ENCODE measurements at regions not wholly inside any gene's neighbourhood (a gene's known extent, or its start where the extent isn't known, plus 50 kb on each side); places are given as distances from the start of the nearest gene placed in this dataset.
"Not testable (repeated sequence)": the region's sequence is repeated elsewhere in the genome, so short reads cannot be mapped to it uniquely, and the experiment has no call there.

GRCh38 chr14:39547845-39548244 lies 115.6 kb upstream of the FBXO33 start:
- DNase-seq (no peak), ATAC-seq (no peak)
- intact Hi-C loops (cut with micrococcal nuclease) = no loop called here
- POLR2A ChIA-PET = no interaction called here
- no peaks in the 10 kb centered on the region for H3K36me3 Mint-ChIP-seq (ENCODE audit: low read depth)
- H3K9me3 Mint-ChIP-seq = peaks cover 31% of the 10 kb centered on the region
- no peaks in the 10 kb centered on the region for H3K4me1 Mint-ChIP-seq (ENCODE audit: low read depth)
- no peak overlapping the region for H3K27ac Mint-ChIP-seq
- no peaks in the 10 kb centered on the region for H3K27me3 Mint-ChIP-seq
- H3K4me3 Mint-ChIP-seq = no peak overlapping the region
- TF ChIP-seq CTCF (IDR thresholded peaks at IDR 0.05) = no peak
- CTCF ChIA-PET = no interaction called here

GRCh38 chr14:39505812-39506211 lies 73.6 kb upstream of the FBXO33 start:
- peaks cover 22% of the 10 kb centered on the region for H3K9me3 Mint-ChIP-seq
- intact Hi-C loops (cut with micrococcal nuclease) = no loop called here
- no peak overlapping the region for H3K27ac Mint-ChIP-seq
- ChIA-PET POLR2A (interaction anchor here (0.6 kb wide), 1 partner anchor 439 kb away, joined by 3 read pairs; no protein-coding TSS in a partner anchor), CTCF (no interaction called here)
- ATAC-seq (no peak), DNase-seq (no peak)
- no peak overlapping the region for H3K4me3 Mint-ChIP-seq
- no peak for TF ChIP-seq CTCF (IDR thresholded peaks at IDR 0.05)
- H3K4me1 Mint-ChIP-seq (ENCODE audit: low read depth) = no peaks in the 10 kb centered on the region
- H3K36me3 Mint-ChIP-seq (ENCODE audit: low read depth) = peaks cover 1% of the 10 kb centered on the region
- no peaks in the 10 kb centered on the region for H3K27me3 Mint-ChIP-seq

- intact Hi-C loops (cut with micrococcal nuclease) = no loop called here
- POLR2A ChIA-PET = no interaction called here
- H3K27me3 Mint-ChIP-seq = no peaks in the 10 kb centered on the region
- no peak overlapping the region for H3K27ac Mint-ChIP-seq
- H3K36me3 Mint-ChIP-seq (ENCODE audit: low read depth) = peaks cover 5% of the 10 kb centered on the region
- H3K4me3 Mint-ChIP-seq = no peak overlapping the region
- CTCF ChIA-PET = no interaction called here
- peaks cover 11% of the 10 kb centered on the region for H3K9me3 Mint-ChIP-seq
- no peaks in the 10 kb centered on the region for H3K4me1 Mint-ChIP-seq (ENCODE audit: low read depth)
- DNase-seq (no peak), ATAC-seq (no peak)
- no peak for TF ChIP-seq CTCF (IDR thresholded peaks at IDR 0.05)
Measured at GRCh38 chr14:39500253-39500652, 68.0 kb upstream of the FBXO33 start.

- CTCF ChIA-PET = interaction anchor here (1.0 kb wide), 1 partner anchor 8 kb away, joined by 3 read pairs; no protein-coding TSS in a partner anchor
- Mint-ChIP-seq H3K27me3 (no peaks in the 10 kb centered on the region), H3K4me3 (no peak overlapping the region), H3K4me1 (ENCODE audit: low read depth) (no peaks in the 10 kb centered on the region), H3K36me3 (ENCODE audit: low read depth) (peaks cover 5% of the 10 kb centered on the region), H3K27ac (no peak overlapping the region), H3K9me3 (peaks cover 13% of the 10 kb centered on the region)
- no peak for TF ChIP-seq CTCF (IDR thresholded peaks at IDR 0.05)
- POLR2A ChIA-PET = no interaction called here
- intact Hi-C loops (cut with micrococcal nuclease) = no loop called here
- ATAC-seq (no peak), DNase-seq (no peak)
Measured at GRCh38 chr14:39499514-39499913, 67.3 kb upstream of the FBXO33 start.

- POLR2A ChIA-PET; DNase-seq; H3K4me3 Mint-ChIP-seq; intact Hi-C loops (cut with micrococcal nuclease); H3K27ac Mint-ChIP-seq; H3K4me1 Mint-ChIP-seq (ENCODE audit: low read depth); ATAC-seq; H3K36me3 Mint-ChIP-seq (ENCODE audit: low read depth); CTCF ChIA-PET; H3K27me3 Mint-ChIP-seq: not testable (repeated sequence)
- H3K9me3 Mint-ChIP-seq = peaks cover 13% of the 10 kb centered on the region
Measured at GRCh38 chr14:39497677-39498076, 65.4 kb upstream of the FBXO33 start.

GRCh38 chr14:39492267-39492666 lies 60.0 kb upstream of the FBXO33 start:
- no peak for TF ChIP-seq CTCF (IDR thresholded peaks at IDR 0.05)
- DNase-seq = no peak
- intact Hi-C loops (cut with micrococcal nuclease) = no loop called here
- Mint-ChIP-seq H3K36me3 (ENCODE audit: low read depth) (peaks cover 5% of the 10 kb centered on the region), H3K4me3 (no peak overlapping the region), H3K27me3 (no peaks in the 10 kb centered on the region), H3K27ac (no peak overlapping the region), H3K4me1 (ENCODE audit: low read depth) (no peaks in the 10 kb centered on the region), H3K9me3 (peaks cover 9% of the 10 kb centered on the region)
- ChIA-PET CTCF (no interaction called here), POLR2A (no interaction called here)
- ATAC-seq = no peak
